GM12878 (cell line): ENCODE measurements at regions not wholly inside any gene's neighbourhood (a gene's known extent, or its start where the extent isn't known, plus 50 kb on each side); places are given as distances from the start of the nearest gene placed in this dataset.
A peak's percentile ranks its signal among the peaks of the same experiment; 100 is the strongest.

Source experiments
- ATAC-seq: fragments of 200-7000 bp; cut with Tn5 transposase; 3 replicates; pipeline ENCODE4 v1.9.1; 2020; ENCODE audit warnings: mild to moderate bottlenecking, moderate library complexity
- BruUV-seq: library from RNA; stranded (reverse); fragments of 400-500 nt; replicated peaks from 2 replicates; lab custom pipeline; 2021; lab: Mats Ljungman, UMichigan
- CTCF ChIA-PET: fragments of 300-600 bp; sonication (Branson Sonifier 250); formaldehyde crosslinking; extraction: SDS; loops from one replicate; lab custom pipeline; 2021; ENCODE audit warnings: inconsistent platforms; lab: Yijun Ruan, JAX
- POLR2A ChIA-PET: fragments of 350-600 bp; formaldehyde crosslinking; extraction: SDS; loops from one replicate; lab custom pipeline; 2021; ENCODE audit warnings: inconsistent platforms; lab: Charles Lee
- RAD21 ChIA-PET: fragments of 300-600 bp; sonication (Branson Sonifier 250); formaldehyde crosslinking; loops from one replicate; lab custom pipeline; 2023; ENCODE audit warnings: antibody characterized with exemption; ENCODE audit not compliant: unreplicated experiment; lab: Charles Lee
- SMC1A ChIA-PET: fragments of 300-600 bp; sonication (Branson Sonifier 250); formaldehyde crosslinking; loops from one replicate; lab custom pipeline; 2023; ENCODE audit not compliant: unreplicated experiment, uncharacterized antibody; lab: Charles Lee
- DNase-seq: peaks from one replicate; pipeline ENCODE4 v3.0.0-alpha.2; 2011; ENCODE audit warnings: low read depth, low spot score
- FAIRE-seq: peaks from 3 replicates; lab custom pipeline; 2011; peaks lifted over from hg19 to GRCh38; lab: Jason Lieb, UNC
- H2AFZ ChIP-seq: 2 replicates; pipeline ENCODE4 v1.6.0; 2011; ENCODE audit warnings: low read depth, low read length, control low read depth; ENCODE audit not compliant: control insufficient read depth
- H3K27ac ChIP-seq: 2 replicates; pipeline ENCODE4 v1.5.1; 2011; ENCODE audit warnings: control low read depth; ENCODE audit not compliant: control insufficient read depth, insufficient read depth
- H3K27me3 ChIP-seq, 2 experiments: replicated peaks in 1 of 2; 2 replicates each; pipeline versions ENCODE4 v1.6.0 to v1.6.1; 2011; ENCODE audit warnings: low read length in 1 of 2; ENCODE audit not compliant: control insufficient read depth in 2 of 2, insufficient read depth in 2 of 2
- H3K36me3 ChIP-seq, 2 experiments: 2 replicates each; pipeline ENCODE4 v1.5.1; 2011; ENCODE audit warnings: low read length in 1 of 2; ENCODE audit not compliant: control insufficient read depth in 2 of 2, insufficient read depth in 2 of 2
- H3K4me1 ChIP-seq: 2 replicates; pipeline ENCODE4 v1.6.1; 2011; ENCODE audit warnings: mild to moderate bottlenecking, low read length, moderate library complexity, mixed read lengths; ENCODE audit not compliant: control insufficient read depth, insufficient read depth
- H3K4me2 ChIP-seq: 2 replicates; pipeline ENCODE4 v1.6.0; 2011; ENCODE audit warnings: control low read depth; ENCODE audit not compliant: control insufficient read depth, insufficient read depth
- H3K4me3 ChIP-seq: fragments of 200-600 bp; sonication (generic); 2 replicates; pipeline ENCODE4 v1.5.1; 2016
- H3K79me2 ChIP-seq: 2 replicates; pipeline ENCODE4 v1.6.0; 2011; ENCODE audit warnings: low read length; ENCODE audit not compliant: control insufficient read depth, insufficient read depth
- H3K9ac ChIP-seq: 2 replicates; pipeline ENCODE4 v1.8.0; 2011; ENCODE audit warnings: low read length, control low read depth, mixed read lengths; ENCODE audit not compliant: control insufficient read depth, insufficient read depth
- H3K9me3 ChIP-seq: replicated peaks from 3 replicates; pipeline ENCODE4 v1.5.1; 2011; ENCODE audit warnings: mild to moderate bottlenecking, low read length; ENCODE audit not compliant: control insufficient read depth, insufficient read depth
- H4K20me1 ChIP-seq: 2 replicates; pipeline ENCODE4 v1.6.0; 2011; ENCODE audit not compliant: control insufficient read depth, insufficient read depth
- ATF7 ChIP-seq: fragments of 450-650 bp; IDR thresholded peaks from 2 replicates; pipeline ENCODE4 v1.6.1; 2016; ENCODE audit warnings: low read depth, mild to moderate bottlenecking
- BACH1 ChIP-seq: fragments of 450-650 bp; IDR thresholded peaks from 2 replicates; pipeline ENCODE4 v1.6.1; 2017; ENCODE audit warnings: mild to moderate bottlenecking, borderline replicate concordance
- BCLAF1 ChIP-seq: fragments of 450-650 bp; IDR thresholded peaks from 2 replicates; pipeline ENCODE4 v1.6.1; 2017; ENCODE audit warnings: antibody characterized with exemption, mild to moderate bottlenecking, moderate library complexity
- BMI1 ChIP-seq: fragments of 450-650 bp; IDR thresholded peaks from 2 replicates; pipeline ENCODE4 v1.6.1; 2016; ENCODE audit warnings: mild to moderate bottlenecking, moderate library complexity, borderline replicate concordance
- CBFB ChIP-seq: IDR thresholded peaks from 2 replicates; pipeline ENCODE4 v1.6.1; 2016; ENCODE audit warnings: antibody characterized with exemption, low read depth
- IRF4 ChIP-seq: IDR thresholded peaks from 2 replicates; pipeline ENCODE4 v1.6.1; 2011; ENCODE audit warnings: low read depth, low read length
- KAT2A ChIP-seq: conservative IDR thresholded peaks from 2 replicates; pipeline ENCODE4 v1.6.1; 2011; ENCODE audit warnings: low read depth, low read length; ENCODE audit not compliant: control insufficient read depth
- MTA3 ChIP-seq: IDR thresholded peaks from 2 replicates; pipeline ENCODE4 v1.6.1; 2012; ENCODE audit warnings: low read length, inconsistent platforms, borderline replicate concordance
- NR2C1 ChIP-seq: fragments of 450-650 bp; IDR thresholded peaks from 2 replicates; pipeline ENCODE4 v1.6.1; 2017; ENCODE audit warnings: antibody characterized with exemption, mild to moderate bottlenecking, moderate library complexity
- NR2C2 ChIP-seq: IDR thresholded peaks from 2 replicates; pipeline ENCODE4 v1.6.1; 2011; ENCODE audit warnings: borderline replicate concordance, low read depth; ENCODE audit not compliant: control insufficient read depth, insufficient read length
- NR2F1 ChIP-seq: fragments of 450-650 bp; conservative IDR thresholded peaks from 2 replicates; pipeline ENCODE4 v1.6.1; 2017; ENCODE audit warnings: mild to moderate bottlenecking
- PML ChIP-seq: IDR thresholded peaks from 2 replicates; pipeline ENCODE4 v1.6.1; 2012; ENCODE audit warnings: low read length, inconsistent platforms
- POLR2AphosphoS2 ChIP-seq: IDR thresholded peaks from 2 replicates; pipeline ENCODE4 v1.6.1; 2011; ENCODE audit warnings: low read depth, mild to moderate bottlenecking, low read length, improper control_type of control experiment, moderate library complexity
- SMARCA5 ChIP-seq: fragments of 450-650 bp; IDR thresholded peaks from 2 replicates; pipeline ENCODE4 v1.6.1; 2017; ENCODE audit warnings: mild to moderate bottlenecking
- TCF12 ChIP-seq: IDR thresholded peaks from 2 replicates; pipeline ENCODE4 v1.6.1; 2011; ENCODE audit warnings: low read depth, mild to moderate bottlenecking, low read length
- WGBS: methylation state at CpG from one replicate; pipeline ENCODE4 v1.1.6; 2016; ENCODE audit warnings: low lambda C conversion rate; ENCODE audit not compliant: insufficient replicate concordance, insufficient coverage; ENCODE audit errors: missing lambda C conversion rate; 5-methylcytosine and 5-hydroxymethylcytosine counted together
- in situ Hi-C: fragments of 300-500 bp; cut with MboI; formaldehyde crosslinking; loops from 9 replicates; pipeline ENCODE4 v1.14.3; 2018; ENCODE audit warnings: mixed read lengths
- intact Hi-C: fragments of 100-400 bp; cut with micrococcal nuclease; formaldehyde crosslinking; loops from one replicate; pipeline ENCODE4 v1.14.2; 2022; ENCODE audit not compliant: unreplicated experiment

DNA sequence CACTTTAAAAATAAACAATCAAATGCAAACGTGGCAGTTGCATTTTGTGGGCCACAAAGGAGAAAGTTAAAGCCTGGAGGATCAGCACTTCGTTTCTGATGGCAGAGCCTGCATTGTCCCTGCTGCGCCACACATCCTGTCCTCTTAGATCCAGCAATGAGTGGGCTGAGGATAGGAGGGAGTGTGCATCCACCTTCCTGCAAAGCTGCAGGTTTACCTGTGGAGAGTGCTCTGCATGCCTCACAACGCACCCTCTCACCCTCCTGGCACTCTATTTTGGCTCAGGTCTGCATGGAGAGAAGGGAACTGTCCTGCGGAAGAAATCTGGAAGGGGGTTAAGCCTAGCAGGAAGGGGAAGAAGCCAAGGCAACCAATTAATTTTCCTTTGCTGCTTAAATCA is 212.2 kb upstream of the SLC24A2 start:
- no TSS peak for BruUV-seq
- Histone ChIP-seq H4K20me1 (no peaks in the 10 kb centered on the region), H3K27me3 (no peaks in the 10 kb centered on the region), H3K79me2 (no peaks in the 10 kb centered on the region), H2AFZ (no peak overlapping the region), H3K4me1 (peaks cover 18% of the 10 kb centered on the region), H3K27ac (no peak overlapping the region), H3K4me3 (no peak overlapping the region), H3K9me3 (no peaks in the 10 kb centered on the region; the same call in 2 of the 3 replicates), H3K36me3 (no peaks in the 10 kb centered on the region), H3K9ac (no peak overlapping the region), H3K4me2 (no peak overlapping the region)
- intact Hi-C loops (no loop called here), in situ Hi-C loops (no loop called here)
- TF ChIP-seq CBFB (no peak), BMI1 (no peak), MTA3 (no peak), NR2C2 (no peak), NR2C1 (no peak), KAT2A (no peak)
- RAD21 ChIA-PET, result no interaction called here
- DNase-seq, result no peak
- SMC1A ChIA-PET, result interaction anchor here (1.6 to 2.1 kb wide), 2 partner anchors 42 to 55 kb away, joined by 3 to 7 read pairs; no protein-coding TSS in a partner anchor
- no peak for FAIRE-seq
- no peak for ATAC-seq
- POLR2A ChIA-PET, result no interaction called here
- 53% methylated on average over 5 of the region's 5 CpGs for WGBS
- CTCF ChIA-PET, result no interaction called here

DNA sequence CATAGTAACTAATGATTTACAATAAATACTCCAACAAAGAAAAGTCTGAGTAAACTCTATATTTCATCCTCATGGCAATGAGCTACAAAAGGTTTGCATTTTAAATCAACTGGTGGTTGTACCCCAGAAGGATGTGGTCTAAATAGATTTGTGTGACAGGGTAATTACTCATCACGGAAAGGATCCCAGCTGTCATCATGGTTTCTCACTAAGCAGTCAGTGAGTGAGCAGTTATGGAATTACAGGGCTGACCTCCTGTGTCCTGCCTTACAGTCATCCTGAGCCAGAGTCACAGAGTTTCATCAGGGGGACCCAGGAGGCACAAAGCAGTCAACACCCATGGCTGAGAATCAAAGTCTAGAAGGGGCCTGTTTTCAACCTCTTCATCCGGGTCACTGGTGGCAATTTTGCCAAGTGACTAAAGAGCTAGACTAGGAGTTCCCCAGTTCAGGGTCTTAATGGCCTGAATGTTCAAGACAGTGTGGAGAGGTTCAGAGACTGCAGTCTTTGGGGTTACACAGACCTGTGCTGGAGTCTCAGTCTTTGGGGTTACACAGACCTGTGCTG is 210.7 kb upstream of the SLC24A2 start:
- H3K9ac ChIP-seq, result no peak overlapping the region
- ChIA-PET CTCF (interaction anchor here (0.8 to 1.4 kb wide), 5 partner anchors 12 to 1111 kb away, joined by 3 to 4 read pairs (median 3); no protein-coding TSS in a partner anchor), POLR2A (no interaction called here), RAD21 (interaction anchor here (0.8 to 1.3 kb wide), 5 partner anchors 16 to 623 kb away, joined by 3 to 4 read pairs (median 4); partner anchors contain the start of gene MLLT3), SMC1A (interaction anchor here (0.8 to 2.6 kb wide), 5 partner anchors 15 to 606 kb away, joined by 3 to 8 read pairs (median 3); no protein-coding TSS in a partner anchor)
- intact Hi-C loops (loop anchor here (2.0 kb wide), 2 partner anchors 43 to 73 kb away; no protein-coding TSS in a partner anchor), in situ Hi-C loops (no loop called here)
- ATAC-seq (peak; percentile 92), DNase-seq (peak; percentile 92), FAIRE-seq (peak; percentile 31)
- H3K36me3 ChIP-seq, result no peaks in the 10 kb centered on the region
- peak overlapping the region; percentile 3 for H2AFZ ChIP-seq
- H3K4me1 ChIP-seq, result peaks cover 18% of the 10 kb centered on the region
- no peak overlapping the region for H3K4me3 ChIP-seq
- H3K27me3 ChIP-seq, result no peaks in the 10 kb centered on the region
- peak overlapping the region; percentile 59 for H3K4me2 ChIP-seq
- WGBS, result 0% methylated on average over 2 of the region's 2 CpGs
- no peaks in the 10 kb centered on the region for H4K20me1 ChIP-seq
- H3K9me3 ChIP-seq, result no peaks in the 10 kb centered on the region; the same call in 2 of the 3 replicates
- no peaks in the 10 kb centered on the region for H3K79me2 ChIP-seq
- peak overlapping the region; percentile 59 for H3K27ac ChIP-seq
- no TSS peak for BruUV-seq
- TF ChIP-seq TCF12, result peak; percentile 95
- TF ChIP-seq PML, result peak; percentile 69; the same call in 1 of the 2 replicates
- TF ChIP-seq SMARCA5, result no peak
- TF ChIP-seq POLR2AphosphoS2, result no peak
- TF ChIP-seq NR2F1, result peak; percentile 76
- TF ChIP-seq IRF4, result peak; percentile 88; the same call in 1 of the 2 replicates
- peak; percentile 48; the same call in 1 of the 2 replicates for TF ChIP-seq ATF7
- TF ChIP-seq BCLAF1, result no peak
- TF ChIP-seq BACH1, result no peak
